Activated CD4-positive, alpha-beta T cell treated with anti-CD3 and anti-CD28 coated beads for 36 hours (primary cell): ENCODE measurements at regions not wholly inside any gene's neighbourhood (a gene's known extent, or its start where the extent isn't known, plus 50 kb on each side); places are given as distances from the start of the nearest gene placed in this dataset.
"Not testable (repeated sequence)": the region's sequence is repeated elsewhere in the genome, so short reads cannot be mapped to it uniquely, and the experiment has no call there.

ENCODE experiments used
- ATAC-seq: fragments of 200-7000 bp; cut with Tn5 transposase; one replicate; pipeline ENCODE4 v1.10.0; 2021; ENCODE audit warnings: mild to moderate bottlenecking, moderate library complexity
- CTCF ChIA-PET: fragments of 350-600 bp; sonication (Branson Sonifier 250); formaldehyde crosslinking; loops from one replicate; lab custom pipeline; 2021; ENCODE audit warnings: antibody characterized with exemption; lab: Charles Lee
- POLR2A ChIA-PET: fragments of 350-600 bp; sonication (Branson Sonifier 250); formaldehyde crosslinking; loops from one replicate; lab custom pipeline; 2021; ENCODE audit warnings: antibody characterized with exemption, inconsistent platforms; lab: Charles Lee
- DNase-seq: peaks from one replicate; pipeline ENCODE4 v3.0.0-alpha.2; 2020
- H3K27ac Mint-ChIP-seq: one replicate; pipeline ENCODE4 v1.8.0; 2021; ENCODE audit warnings: mixed read lengths
- H3K27me3 Mint-ChIP-seq: one replicate; pipeline ENCODE4 v1.8.0; 2021; ENCODE audit warnings: mixed read lengths
- H3K36me3 Mint-ChIP-seq: one replicate; pipeline ENCODE4 v1.8.0; 2021; ENCODE audit warnings: low read depth, mixed read lengths
- H3K4me1 Mint-ChIP-seq: one replicate; pipeline ENCODE4 v1.8.0; 2021; ENCODE audit warnings: mixed read lengths
- H3K4me3 Mint-ChIP-seq: one replicate; pipeline ENCODE4 v1.8.0; 2021; ENCODE audit warnings: mild to moderate bottlenecking, moderate library complexity, mixed read lengths
- H3K9me3 Mint-ChIP-seq: one replicate; pipeline ENCODE4 v1.8.0; 2021; ENCODE audit warnings: low read depth, mixed read lengths
- intact Hi-C, 2 experiments: fragments of 100-400 bp; cut with DNase I in 1 of 2; cut with micrococcal nuclease in 1 of 2; formaldehyde crosslinking; loops; one replicate each; pipeline versions ENCODE4 v1.14.2 to v1.15.1; 2022 to 2024; cut with DNase I, micrococcal nuclease

GRCh38 chr9:120319452-120319851, 260.5 kb downstream of the CDK5RAP2 start:
- no peak for ATAC-seq
- Mint-ChIP-seq H3K36me3 (no peaks in the 10 kb centered on the region), H3K4me1 (no peaks in the 10 kb centered on the region), H3K27ac (no peak overlapping the region), H3K4me3 (no peak overlapping the region), H3K9me3 (no peaks in the 10 kb centered on the region), H3K27me3 (peaks cover 3% of the 10 kb centered on the region)
- intact Hi-C loops, result no loop called here
- CTCF ChIA-PET, result no interaction called here
- POLR2A ChIA-PET, result no interaction called here
- DNase-seq, result no peak

GRCh38 chr9:120315154-120315553, 264.8 kb downstream of the CDK5RAP2 start:
- ATAC-seq (no peak), DNase-seq (no peak)
- CTCF ChIA-PET, result no interaction called here
- Mint-ChIP-seq H3K9me3 (no peaks in the 10 kb centered on the region), H3K4me3 (no peak overlapping the region), H3K4me1 (no peaks in the 10 kb centered on the region), H3K36me3 (no peaks in the 10 kb centered on the region), H3K27me3 (peaks cover 3% of the 10 kb centered on the region), H3K27ac (no peak overlapping the region)
- POLR2A ChIA-PET, result no interaction called here
- intact Hi-C loops, result no loop called here

GRCh38 chr9:120312031-120312430, 267.9 kb downstream of the CDK5RAP2 start:
- Mint-ChIP-seq H3K27me3 (peaks cover 6% of the 10 kb centered on the region), H3K9me3 (no peaks in the 10 kb centered on the region), H3K4me3 (no peak overlapping the region), H3K27ac (no peak overlapping the region), H3K36me3 (no peaks in the 10 kb centered on the region), H3K4me1 (no peaks in the 10 kb centered on the region)
- intact Hi-C loops, result no loop called here
- CTCF ChIA-PET, result interaction anchor here (0.6 kb wide), 1 partner anchor 59 kb away, joined by 3 read pairs; no protein-coding TSS in a partner anchor
- POLR2A ChIA-PET, result no interaction called here
- ATAC-seq (no peak), DNase-seq (no peak)

- intact Hi-C loops, result no loop called here
- H3K4me1 Mint-ChIP-seq, result no peaks in the 10 kb centered on the region
- H3K9me3 Mint-ChIP-seq, result no peaks in the 10 kb centered on the region
- DNase-seq (no peak), ATAC-seq (no peak)
- ChIA-PET CTCF (no interaction called here), POLR2A (no interaction called here)
- H3K27ac Mint-ChIP-seq, result no peak overlapping the region
- H3K4me3 Mint-ChIP-seq, result no peak overlapping the region
- no peaks in the 10 kb centered on the region for H3K36me3 Mint-ChIP-seq
- H3K27me3 Mint-ChIP-seq, result peaks cover 6% of the 10 kb centered on the region
These were observed 269.9 kb downstream of the CDK5RAP2 start for GRCh38 chr9:120310035-120310434.

- Mint-ChIP-seq H3K4me3 (no peak overlapping the region), H3K4me1 (no peaks in the 10 kb centered on the region), H3K9me3 (no peaks in the 10 kb centered on the region), H3K27me3 (peaks cover 6% of the 10 kb centered on the region), H3K27ac (no peak overlapping the region), H3K36me3 (no peaks in the 10 kb centered on the region)
- POLR2A ChIA-PET, result no interaction called here
- CTCF ChIA-PET, result no interaction called here
- ATAC-seq, result no peak
- DNase-seq, result no peak
- intact Hi-C loops, result no loop called here
These were observed 271.5 kb downstream of the CDK5RAP2 start for GRCh38 chr9:120308495-120308894.

- H3K4me1 Mint-ChIP-seq, result no peaks in the 10 kb centered on the region
- CTCF ChIA-PET, result no interaction called here
- H3K27ac Mint-ChIP-seq, result no peak overlapping the region
- ATAC-seq, result no peak
- H3K9me3 Mint-ChIP-seq, result no peaks in the 10 kb centered on the region
- H3K36me3 Mint-ChIP-seq, result no peaks in the 10 kb centered on the region
- intact Hi-C loops, result no loop called here
- H3K27me3 Mint-ChIP-seq, result peaks cover 6% of the 10 kb centered on the region
- POLR2A ChIA-PET, result no interaction called here
- DNase-seq, result no peak
- no peak overlapping the region for H3K4me3 Mint-ChIP-seq
These were observed 272.4 kb downstream of the CDK5RAP2 start for GRCh38 chr9:120307599-120307998.

- ChIA-PET POLR2A (no interaction called here), CTCF (interaction anchor here (0.5 kb wide), 1 partner anchor 22 kb away, joined by 3 read pairs; no protein-coding TSS in a partner anchor)
- Mint-ChIP-seq H3K4me1 (no peaks in the 10 kb centered on the region), H3K27me3 (peaks cover 6% of the 10 kb centered on the region), H3K4me3 (no peak overlapping the region), H3K9me3 (no peaks in the 10 kb centered on the region), H3K36me3 (no peaks in the 10 kb centered on the region), H3K27ac (no peak overlapping the region)
- ATAC-seq (no peak), DNase-seq (no peak)
- intact Hi-C loops, result no loop called here
These were observed 273.4 kb downstream of the CDK5RAP2 start for GRCh38 chr9:120306561-120306960.

GRCh38 chr9:120306088-120306487, 273.9 kb downstream of the CDK5RAP2 start:
- ATAC-seq, result no peak
- Mint-ChIP-seq H3K27ac (no peak overlapping the region), H3K4me3 (no peak overlapping the region), H3K9me3 (no peaks in the 10 kb centered on the region), H3K36me3 (no peaks in the 10 kb centered on the region), H3K4me1 (no peaks in the 10 kb centered on the region), H3K27me3 (peaks cover 6% of the 10 kb centered on the region)
- POLR2A ChIA-PET, result no interaction called here
- CTCF ChIA-PET, result interaction anchor here (0.5 to 0.6 kb wide), 2 partner anchors 22 to 1217 kb away, joined by 3 read pairs; no protein-coding TSS in a partner anchor
- no peak for DNase-seq
- intact Hi-C loops, result no loop called here

- ATAC-seq, H3K27ac Mint-ChIP-seq, H3K9me3 Mint-ChIP-seq, POLR2A ChIA-PET, DNase-seq, H3K27me3 Mint-ChIP-seq, CTCF ChIA-PET, H3K4me1 Mint-ChIP-seq, H3K4me3 Mint-ChIP-seq, H3K36me3 Mint-ChIP-seq, intact Hi-C loops: not testable (repeated sequence)
These were observed 275.1 kb downstream of the CDK5RAP2 start for GRCh38 chr9:120304896-120305295.

- intact Hi-C loops, result no loop called here
- ChIA-PET CTCF (no interaction called here), POLR2A (no interaction called here)
- ATAC-seq (no peak), DNase-seq (no peak)
- H3K36me3 Mint-ChIP-seq, result no peaks in the 10 kb centered on the region
- peaks cover 8% of the 10 kb centered on the region for H3K27me3 Mint-ChIP-seq
- no peak overlapping the region for H3K4me3 Mint-ChIP-seq
- H3K27ac Mint-ChIP-seq, result no peak overlapping the region
- H3K4me1 Mint-ChIP-seq, result no peaks in the 10 kb centered on the region
- no peaks in the 10 kb centered on the region for H3K9me3 Mint-ChIP-seq
These were observed 276.4 kb downstream of the CDK5RAP2 start for GRCh38 chr9:120303519-120303918.

- CTCF ChIA-PET, result interaction anchor here (0.7 kb wide), 1 partner anchor 496 kb away, joined by 3 read pairs; no protein-coding TSS in a partner anchor
- H3K27me3 Mint-ChIP-seq, result peaks cover 2% of the 10 kb centered on the region
- POLR2A ChIA-PET, result no interaction called here
- intact Hi-C loops, result no loop called here
- no peak overlapping the region for H3K27ac Mint-ChIP-seq
- no peaks in the 10 kb centered on the region for H3K9me3 Mint-ChIP-seq
- H3K4me3 Mint-ChIP-seq, result no peak overlapping the region
- no peaks in the 10 kb centered on the region for H3K4me1 Mint-ChIP-seq
- DNase-seq (no peak), ATAC-seq (no peak)
- H3K36me3 Mint-ChIP-seq, result no peaks in the 10 kb centered on the region
These were observed 280.2 kb downstream of the CDK5RAP2 start for GRCh38 chr9:120299785-120300184.

- ATAC-seq, result no peak
- POLR2A ChIA-PET, result no interaction called here
These were observed 286.0 kb downstream of the CDK5RAP2 start for GRCh38 chr9:120294003-120294402.

GRCh38 chr9:120292606-120293005, 287.4 kb downstream of the CDK5RAP2 start:
- CTCF ChIA-PET, result no interaction called here
- POLR2A ChIA-PET, result no interaction called here

More at GRCh38 chr9:120294003-120294402, 286.0 kb downstream of the CDK5RAP2 start:
- no peak for DNase-seq
- H3K27ac Mint-ChIP-seq, result no peak overlapping the region
- intact Hi-C loops, result no loop called here
- CTCF ChIA-PET, result no interaction called here
- H3K36me3 Mint-ChIP-seq, result no peaks in the 10 kb centered on the region
- no peaks in the 10 kb centered on the region for H3K27me3 Mint-ChIP-seq
- H3K4me1 Mint-ChIP-seq, result no peaks in the 10 kb centered on the region
- no peaks in the 10 kb centered on the region for H3K9me3 Mint-ChIP-seq
- H3K4me3 Mint-ChIP-seq, result no peak overlapping the region

More at GRCh38 chr9:120292606-120293005, 287.4 kb downstream of the CDK5RAP2 start:
- no peak overlapping the region for H3K27ac Mint-ChIP-seq
- H3K4me3 Mint-ChIP-seq, result no peak overlapping the region
- no peaks in the 10 kb centered on the region for H3K27me3 Mint-ChIP-seq
- DNase-seq (no peak), ATAC-seq (no peak)
- H3K4me1 Mint-ChIP-seq, result no peaks in the 10 kb centered on the region
- no peaks in the 10 kb centered on the region for H3K36me3 Mint-ChIP-seq
- no peaks in the 10 kb centered on the region for H3K9me3 Mint-ChIP-seq
- intact Hi-C loops, result no loop called here
